GM13977 (cell line): ENCODE measurements at regions not wholly inside any gene's neighbourhood (a gene's known extent, or its start where the extent isn't known, plus 50 kb on each side); places are given as distances from the start of the nearest gene placed in this dataset.
"Not testable (repeated sequence)": the region's sequence is repeated elsewhere in the genome, so short reads cannot be mapped to it uniquely, and the experiment has no call there.

Source experiments
- DNase-seq: peaks from one replicate; pipeline ENCODE4 v3.0.0; 2012; ENCODE audit warnings: low spot score
- in situ Hi-C: fragments of 300-500 bp; cut with MboI; formaldehyde crosslinking; loops from one replicate; pipeline ENCODE4 v1.12.0; 2022; ENCODE audit warnings: low sequenced_read_pairs, low pct_unique_long_range_greater_than_20kb, mixed read lengths, inconsistent platforms; ENCODE audit not compliant: unreplicated experiment
- TF ChIP-seq, protein P1 (sequence below): IDR thresholded peaks from 2 replicates; pipeline ENCODE4 v1.5.1; 2012; ENCODE audit warnings: mild to moderate bottlenecking, control low read depth; ENCODE audit not compliant: insufficient read depth; ENCODE audit errors: extremely low read depth, missing control alignments

DNA sequence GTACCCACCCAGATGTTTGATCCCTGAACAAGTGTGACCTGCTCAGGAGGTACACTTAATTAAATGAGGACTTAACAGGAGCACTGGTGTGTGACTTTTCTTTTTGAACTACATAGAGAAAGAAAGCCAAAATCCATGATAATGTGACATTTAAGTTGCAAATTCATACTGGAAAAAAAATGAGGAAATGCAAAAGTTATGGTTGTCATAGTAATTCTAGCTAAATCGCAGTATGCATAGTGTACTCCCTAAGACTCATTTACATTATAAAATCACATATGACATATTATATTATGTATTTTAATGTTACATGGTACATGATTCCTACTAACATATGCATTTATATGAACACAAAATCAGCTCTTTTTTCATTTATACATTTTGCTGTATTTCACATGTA is 92.0 kb upstream of the PCSK5 start:
- DNase-seq = no peak
- TF ChIP-seq, protein P1, sequence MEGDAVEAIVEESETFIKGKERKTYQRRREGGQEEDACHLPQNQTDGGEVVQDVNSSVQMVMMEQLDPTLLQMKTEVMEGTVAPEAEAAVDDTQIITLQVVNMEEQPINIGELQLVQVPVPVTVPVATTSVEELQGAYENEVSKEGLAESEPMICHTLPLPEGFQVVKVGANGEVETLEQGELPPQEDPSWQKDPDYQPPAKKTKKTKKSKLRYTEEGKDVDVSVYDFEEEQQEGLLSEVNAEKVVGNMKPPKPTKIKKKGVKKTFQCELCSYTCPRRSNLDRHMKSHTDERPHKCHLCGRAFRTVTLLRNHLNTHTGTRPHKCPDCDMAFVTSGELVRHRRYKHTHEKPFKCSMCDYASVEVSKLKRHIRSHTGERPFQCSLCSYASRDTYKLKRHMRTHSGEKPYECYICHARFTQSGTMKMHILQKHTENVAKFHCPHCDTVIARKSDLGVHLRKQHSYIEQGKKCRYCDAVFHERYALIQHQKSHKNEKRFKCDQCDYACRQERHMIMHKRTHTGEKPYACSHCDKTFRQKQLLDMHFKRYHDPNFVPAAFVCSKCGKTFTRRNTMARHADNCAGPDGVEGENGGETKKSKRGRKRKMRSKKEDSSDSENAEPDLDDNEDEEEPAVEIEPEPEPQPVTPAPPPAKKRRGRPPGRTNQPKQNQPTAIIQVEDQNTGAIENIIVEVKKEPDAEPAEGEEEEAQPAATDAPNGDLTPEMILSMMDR = no peak
- in situ Hi-C loops = no loop called here

DNA sequence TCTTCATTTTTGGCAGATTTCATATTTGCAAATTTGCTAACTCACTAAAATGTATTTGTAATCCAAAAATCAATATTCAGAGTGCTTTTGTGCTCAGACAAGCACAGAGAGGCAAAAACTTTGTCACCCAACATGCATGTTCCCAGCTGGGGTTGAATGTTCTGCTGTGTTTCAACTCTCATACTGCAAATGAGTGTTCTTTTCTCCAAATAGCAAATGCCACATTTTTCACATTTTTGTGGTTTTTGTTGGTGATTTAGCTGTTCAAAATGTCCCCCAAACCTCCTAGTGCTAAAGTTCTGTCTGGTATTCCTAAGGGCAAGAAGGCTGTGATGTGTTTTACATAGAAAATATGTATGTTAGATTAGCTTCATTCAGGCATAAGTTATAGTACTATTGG is 87.3 kb upstream of the PCSK5 start:
- TF ChIP-seq, protein P1 = no peak
- in situ Hi-C loops = no loop called here
- DNase-seq = no peak

- in situ Hi-C loops = no loop called here
- TF ChIP-seq, protein P1 = no peak
- no peak for DNase-seq
These were observed 80.4 kb upstream of the PCSK5 start for GRCh38 chr9:75810063-75810462.

DNA sequence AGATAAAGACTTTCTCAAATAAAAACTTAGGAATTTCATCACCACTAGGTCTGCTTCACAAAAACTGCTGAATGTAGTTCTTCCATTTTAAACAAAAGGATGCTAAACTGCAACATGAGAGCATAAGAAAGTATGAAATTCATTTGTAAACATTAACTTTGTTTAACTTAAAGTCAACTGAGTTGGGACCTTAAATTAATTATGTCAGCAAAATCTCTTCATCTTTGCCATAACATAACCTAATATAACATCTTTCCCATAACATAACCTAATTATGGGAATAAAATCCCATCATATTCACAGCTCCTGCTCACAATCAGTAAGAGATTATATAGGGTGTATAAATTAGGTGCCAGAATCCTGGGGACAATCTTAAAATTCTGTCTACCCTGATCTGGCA is 78.8 kb upstream of the PCSK5 start:
- in situ Hi-C loops = no loop called here
- no peak for DNase-seq
- TF ChIP-seq, protein P1 = no peak

DNA sequence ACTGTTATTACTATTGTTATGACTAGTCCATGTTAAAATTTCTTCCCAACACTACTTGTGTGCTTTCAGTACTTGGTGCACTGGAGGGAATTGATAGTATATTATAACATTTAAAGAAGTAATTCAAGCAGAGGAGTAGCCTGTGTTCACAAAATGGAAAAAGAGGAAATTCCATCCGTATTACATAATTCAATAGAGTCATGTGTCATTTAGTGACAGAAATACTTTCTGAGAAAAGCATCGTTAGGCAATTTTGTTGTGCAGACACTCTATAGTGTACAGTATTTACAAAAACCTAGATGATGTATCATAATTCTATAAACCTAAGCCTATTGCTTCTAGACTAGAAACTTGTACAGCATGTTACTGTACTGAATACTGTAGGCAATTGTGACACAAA is 78.3 kb upstream of the PCSK5 start:
- in situ Hi-C loops = no loop called here
- DNase-seq = no peak
- TF ChIP-seq, protein P1 = no peak

- in situ Hi-C loops = no loop called here
- TF ChIP-seq, protein P1 = no peak
- no peak for DNase-seq
These were observed 75.8 kb upstream of the PCSK5 start for GRCh38 chr9:75814667-75815066.

- DNase-seq, in situ Hi-C loops: not testable (repeated sequence)
These were observed 69.9 kb upstream of the PCSK5 start for GRCh38 chr9:75820471-75821115.
